ENCODE measurements at regions not wholly inside any gene's neighbourhood (a gene's known extent, or its start where the extent isn't known, plus 50 kb on each side); places are given as distances from the start of the nearest gene placed in this dataset.
A peak's percentile ranks its signal among the peaks of the same experiment; 100 is the strongest.

DNA sequence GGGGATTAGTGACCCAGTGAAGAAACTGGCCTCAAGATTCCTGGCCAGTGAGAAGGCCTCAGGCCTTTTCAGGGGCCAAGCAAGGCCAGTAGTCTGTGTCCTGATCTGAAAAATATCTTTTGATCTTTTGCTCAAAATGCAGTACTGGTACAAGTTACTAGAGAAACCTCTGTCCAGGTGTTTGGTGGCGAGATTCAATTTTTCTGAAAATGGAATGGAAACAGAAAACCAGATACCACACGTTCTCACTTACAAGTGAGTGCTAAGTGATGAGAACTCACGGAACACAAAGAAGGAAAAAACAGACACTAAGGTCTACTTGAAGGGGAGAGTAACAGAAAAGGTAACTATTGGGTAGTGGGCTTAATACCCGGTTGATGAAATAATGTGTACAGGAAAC is 463.4 kb downstream of the ZIC1 start:
- no peak for DNase-seq

DNA sequence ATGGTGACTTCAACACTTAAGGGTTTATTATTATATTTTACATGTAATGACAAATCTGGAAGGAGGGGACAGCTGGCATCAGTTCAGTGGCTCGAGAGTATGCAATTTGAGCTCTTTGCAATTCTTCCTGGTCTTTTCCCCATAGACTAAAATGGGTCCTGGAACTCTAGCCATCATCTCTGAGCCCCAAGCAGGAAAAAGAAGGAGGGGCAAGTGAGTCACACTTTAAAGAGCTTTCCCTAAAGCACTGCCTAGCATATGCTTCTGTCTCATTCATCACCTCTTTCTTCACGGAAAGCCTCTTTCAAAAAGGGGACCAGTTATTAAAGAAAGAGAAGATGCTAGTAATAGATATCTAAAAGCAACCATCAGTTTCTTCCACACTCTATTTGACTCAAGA is 466.3 kb downstream of the ZIC1 start:
- no peak for DNase-seq

DNA sequence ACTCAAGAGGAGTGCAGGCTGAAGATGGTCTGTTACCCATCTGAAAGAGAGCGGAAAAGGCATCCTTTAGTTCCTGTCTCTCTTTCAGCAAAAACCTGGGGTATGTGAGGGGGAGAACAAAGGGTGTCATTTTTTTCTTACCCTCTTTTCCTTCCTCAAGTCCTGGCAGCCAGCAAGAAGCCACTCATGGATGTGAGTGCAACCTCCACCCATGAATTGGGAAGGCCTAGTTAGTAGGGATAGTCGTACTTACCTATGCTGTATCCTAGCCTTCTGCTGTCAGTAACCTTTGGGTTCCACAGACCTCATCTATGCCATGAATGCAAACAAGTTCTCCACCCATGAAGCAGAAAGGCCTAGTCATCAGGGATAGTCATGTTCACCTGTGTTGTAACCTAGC is 472.8 kb downstream of the ZIC1 start:
- DNase-seq, result no peak

DNA sequence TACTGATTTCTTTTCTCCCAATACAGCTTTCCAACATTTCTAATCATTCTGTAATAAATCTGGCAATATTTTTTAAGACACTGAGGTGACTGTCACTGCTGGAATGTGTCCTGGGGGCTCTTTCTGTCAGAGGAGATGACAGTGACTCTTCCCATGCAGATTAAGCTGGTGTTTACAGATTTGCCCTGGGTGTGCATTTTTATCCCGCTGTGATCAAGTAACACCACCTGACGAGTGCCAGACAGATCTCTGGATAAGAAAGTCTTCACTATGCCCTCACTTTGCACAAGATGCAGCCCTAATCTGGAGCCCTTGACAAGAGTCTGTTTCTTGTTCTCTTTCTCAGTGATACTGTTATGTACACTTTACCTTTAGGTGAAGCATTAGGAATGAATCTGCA is 477.7 kb downstream of the ZIC1 start:
- DNase-seq, result no peak

DNA sequence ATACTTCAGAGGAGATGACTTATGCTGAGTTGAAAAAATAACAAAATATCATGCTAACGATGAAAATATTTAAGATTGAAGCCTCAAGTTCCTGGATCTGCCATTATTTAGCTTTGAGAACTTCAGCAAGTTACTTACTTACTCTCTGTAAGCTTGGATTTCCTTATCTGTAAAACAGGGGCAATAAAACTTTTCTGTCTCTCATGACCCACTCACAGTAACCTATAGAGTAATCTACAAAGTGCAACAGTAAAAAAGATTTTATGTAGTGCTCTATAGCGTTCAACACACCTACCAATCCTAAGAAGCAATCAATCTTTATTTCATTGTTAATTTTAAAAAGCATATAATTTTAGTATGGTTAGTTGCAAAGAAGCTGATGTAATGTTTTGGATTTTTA is 478.6 kb downstream of the ZIC1 start:
- no peak for DNase-seq

DNA sequence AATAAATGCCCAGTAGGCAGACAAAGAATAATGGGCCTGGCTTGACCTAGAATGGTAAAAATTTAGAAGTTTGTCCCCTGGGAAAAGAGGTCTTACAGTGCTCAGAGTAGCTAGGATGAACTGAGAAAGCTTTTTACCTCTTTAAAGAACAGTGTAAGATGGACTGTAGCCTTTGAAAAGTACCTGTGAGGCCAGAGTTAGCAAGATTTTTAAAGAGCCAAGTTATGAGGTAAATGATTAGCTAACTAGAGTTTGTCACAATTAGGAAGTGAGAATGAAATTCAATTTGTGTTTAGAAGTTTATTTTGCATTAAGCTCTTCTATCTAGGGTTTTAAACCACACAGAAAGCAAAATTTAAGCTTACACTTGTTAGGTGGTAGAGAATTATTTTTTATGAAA is 480.9 kb downstream of the ZIC1 start:
- no peak for DNase-seq

DNA sequence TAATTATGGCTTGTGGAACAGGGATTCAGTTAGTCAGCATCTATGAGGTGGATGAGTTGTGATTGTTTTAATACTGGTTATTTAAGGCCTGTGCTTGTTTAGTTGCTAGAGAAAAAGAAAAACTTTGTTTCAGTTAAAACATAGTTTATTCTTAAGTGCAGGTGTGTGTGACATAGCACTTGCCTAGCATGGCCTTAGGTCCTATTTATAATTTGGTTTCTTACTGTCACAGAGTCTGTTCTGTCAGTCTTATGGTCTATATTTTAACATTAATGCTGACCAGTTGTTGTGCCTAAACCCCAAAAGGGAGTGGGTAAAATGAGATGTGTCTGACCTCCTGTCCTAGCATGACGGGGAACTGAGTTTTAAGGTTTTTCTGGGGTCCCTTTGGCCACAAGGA is 486.3 kb downstream of the ZIC1 start:
- no peak for DNase-seq

DNA sequence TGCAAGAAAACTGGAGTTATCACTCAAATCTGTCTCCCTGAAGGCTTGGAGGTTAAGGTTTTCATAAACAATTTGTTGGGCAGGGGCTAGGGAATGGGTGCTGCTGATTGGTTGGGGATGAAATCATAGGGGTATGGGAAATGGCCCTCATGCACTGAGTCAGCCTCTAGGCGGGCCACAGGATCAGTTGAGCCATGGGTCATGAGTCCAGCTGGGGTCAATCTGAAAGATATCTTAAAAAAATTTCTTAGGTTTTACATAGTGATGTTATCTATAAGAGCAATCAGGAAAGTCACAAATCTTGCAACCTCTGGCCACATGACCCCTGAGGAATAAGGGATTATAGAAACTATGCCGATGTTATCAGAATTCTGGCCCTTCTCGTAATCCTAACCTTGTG is 491.7 kb downstream of the ZIC1 start:
- DNase-seq, result no peak

DNA sequence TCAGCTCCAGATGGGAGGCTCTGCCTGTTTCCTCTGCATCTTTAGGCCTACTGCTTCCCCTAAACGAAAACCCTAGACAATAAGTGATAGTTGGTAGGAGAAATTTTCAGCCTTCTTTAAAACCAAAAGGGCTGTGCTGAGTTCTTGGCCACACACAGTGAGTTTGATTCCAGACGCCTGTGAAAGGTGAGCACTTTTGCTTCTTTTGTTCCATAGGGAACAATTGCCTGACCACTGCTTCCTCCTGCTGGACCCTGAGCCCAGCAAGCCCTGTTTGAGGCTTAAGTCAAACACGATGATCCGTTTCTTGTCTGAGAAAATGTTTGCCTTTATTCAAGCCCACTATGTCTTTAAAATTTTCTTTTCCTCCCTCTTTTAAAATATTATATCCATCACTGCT is 493.9 kb downstream of the ZIC1 start:
- DNase-seq, result peak; percentile 27

DNA sequence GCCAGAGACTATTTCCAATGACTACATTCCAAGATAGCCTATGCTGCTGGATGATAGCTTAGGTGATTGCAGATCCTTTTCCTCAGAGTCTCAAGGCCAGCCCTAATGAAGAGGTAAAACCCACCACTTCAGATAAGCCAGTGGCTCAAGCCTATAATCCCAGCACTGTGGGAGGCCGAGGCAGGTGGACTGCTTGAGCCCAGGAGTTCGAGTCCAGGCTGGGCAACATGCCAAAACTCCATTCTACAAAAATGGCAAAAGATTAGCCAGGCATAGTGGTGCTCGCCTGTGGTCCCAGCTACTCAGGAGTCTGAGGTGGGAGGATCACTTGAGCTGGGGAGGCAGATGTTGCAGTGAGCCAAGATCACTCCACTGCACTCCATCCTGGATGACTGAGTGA is 495.3 kb downstream of the ZIC1 start:
- DNase-seq, result no peak

DNA sequence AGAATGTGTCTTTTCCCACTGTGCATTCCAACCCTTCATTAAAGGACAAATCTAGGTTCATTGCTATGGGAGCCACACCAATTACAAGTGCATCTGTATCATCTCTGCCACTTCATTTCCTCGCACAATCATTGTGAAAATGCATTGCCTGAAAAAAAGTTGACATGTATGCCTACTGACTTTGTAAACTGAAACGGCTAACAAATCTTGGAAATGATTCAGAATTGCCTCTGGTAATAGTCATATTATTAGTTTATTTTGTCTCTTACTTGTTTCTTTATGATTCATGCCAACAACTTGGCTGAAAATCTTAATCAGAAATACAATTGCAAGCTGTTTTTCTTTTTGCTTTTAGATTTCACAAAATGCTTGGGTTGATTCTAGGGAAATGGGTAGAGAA is 497.1 kb downstream of the ZIC1 start:
- DNase-seq, result no peak

DNA sequence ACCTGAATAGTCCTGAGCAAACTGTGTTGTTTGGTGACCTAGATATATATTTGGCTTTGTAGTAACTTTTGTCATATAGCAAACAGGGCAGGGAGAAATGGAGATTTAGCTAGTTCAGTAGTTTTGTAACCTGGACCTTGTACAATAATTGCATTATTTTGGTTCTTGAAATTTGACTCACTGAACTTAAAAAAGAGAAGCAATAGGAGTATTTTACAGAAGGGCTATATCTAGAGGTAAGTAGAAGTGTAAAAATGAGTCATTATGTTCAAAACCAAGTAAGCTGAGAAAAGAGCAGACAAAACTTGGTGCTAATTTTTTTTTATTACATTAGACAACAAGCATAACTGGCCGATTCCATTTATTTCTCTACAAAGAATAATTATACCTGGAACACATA is 505.4 kb downstream of the ZIC1 start:
- no peak for DNase-seq

DNA sequence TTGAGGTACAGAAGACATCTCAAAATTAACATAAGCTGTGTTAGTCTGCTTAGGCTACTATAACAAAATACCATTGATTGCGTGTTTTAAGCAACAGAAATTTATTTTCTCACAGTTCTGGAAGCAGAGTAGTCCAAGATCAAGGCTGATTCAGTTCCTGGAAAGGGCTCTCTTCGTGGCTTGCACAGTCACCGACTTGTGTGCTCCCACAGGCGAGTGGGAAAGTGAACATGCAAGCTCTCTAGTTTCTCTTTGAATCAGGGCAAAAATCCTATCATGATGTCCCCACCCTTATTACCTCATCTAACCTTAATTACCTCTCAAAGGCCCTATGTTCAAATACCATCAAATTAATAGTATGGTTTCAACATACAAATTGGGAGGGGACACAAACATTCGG is 505.9 kb downstream of the ZIC1 start:
- no peak for DNase-seq

DNA sequence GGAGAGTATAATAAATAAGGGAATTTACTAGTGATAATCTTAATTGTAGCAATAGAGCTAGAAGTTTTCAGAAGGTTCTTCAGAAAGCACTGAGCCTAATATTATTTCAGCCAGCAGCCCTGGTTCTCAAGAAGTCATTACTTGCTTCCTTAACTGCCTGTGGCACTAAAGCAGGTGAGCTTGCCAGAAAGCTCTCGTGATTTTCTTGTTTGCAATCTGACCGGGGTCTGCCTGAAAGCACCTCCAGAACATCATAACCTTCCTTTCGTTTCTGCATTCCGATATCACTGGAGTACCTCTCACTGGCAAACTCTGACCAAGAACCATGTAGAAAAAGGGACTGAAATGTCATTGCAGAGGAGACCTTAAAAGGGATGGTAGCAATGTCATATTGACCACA is 510.3 kb downstream of the ZIC1 start:
- no peak for DNase-seq

DNA sequence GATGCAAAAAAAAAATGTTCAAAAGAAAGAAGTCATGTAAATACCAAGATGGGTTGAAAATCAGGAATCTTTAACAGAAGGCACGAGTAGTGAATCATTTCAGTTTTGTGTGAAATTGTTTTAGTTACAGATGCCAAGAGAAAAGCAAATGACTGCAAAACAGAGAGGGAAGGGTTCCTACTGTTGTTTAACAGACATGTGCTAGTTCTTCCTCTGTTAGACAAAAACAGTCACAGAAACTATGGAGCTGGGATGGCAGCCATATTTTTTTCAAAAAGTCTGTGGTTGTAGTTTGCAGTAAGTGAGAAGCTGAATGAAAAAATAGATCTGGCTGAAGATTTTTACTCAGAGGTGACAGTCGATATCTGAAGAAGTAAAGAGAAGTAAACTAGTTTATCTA is 511.9 kb downstream of the ZIC1 start:
- no peak for DNase-seq

DNA sequence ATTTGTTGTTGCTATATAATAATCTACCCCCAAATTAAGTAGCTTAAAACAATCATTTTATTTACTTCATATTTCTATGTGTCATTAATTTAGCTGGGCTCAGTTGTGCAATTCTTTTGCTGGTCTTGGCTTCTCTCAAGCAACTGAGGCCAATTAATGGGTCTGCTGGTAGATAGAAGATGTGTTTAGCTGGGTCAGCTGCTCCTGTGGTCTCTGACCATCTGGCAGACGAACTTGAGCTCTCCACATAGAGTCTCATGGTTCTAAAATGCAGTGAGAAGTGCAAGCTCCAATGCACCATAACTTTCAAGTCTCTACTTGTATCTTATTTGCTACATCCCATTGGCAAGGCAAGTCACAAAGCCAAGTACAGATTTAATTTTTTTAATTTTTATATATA is 515.6 kb downstream of the ZIC1 start:
- no peak for DNase-seq

DNA sequence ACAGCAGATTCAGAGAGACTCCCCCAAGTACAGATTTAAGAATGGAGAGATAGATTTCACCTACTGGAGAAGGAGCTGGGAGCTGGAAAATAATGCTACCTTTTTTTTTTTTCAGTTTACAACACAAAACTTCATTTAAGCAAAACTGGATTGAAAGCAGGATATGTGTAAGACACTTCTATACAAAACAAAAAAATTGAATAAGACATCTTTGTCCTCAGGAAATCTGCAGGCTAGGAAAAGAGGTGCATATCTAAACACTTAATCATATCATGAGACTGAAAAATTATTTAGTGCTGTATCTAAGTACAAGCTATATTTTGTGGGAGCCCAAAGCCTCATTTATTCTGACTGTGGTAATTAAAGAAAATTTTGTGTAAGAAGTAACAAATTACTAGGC is 516.1 kb downstream of the ZIC1 start:
- no peak for DNase-seq

DNA sequence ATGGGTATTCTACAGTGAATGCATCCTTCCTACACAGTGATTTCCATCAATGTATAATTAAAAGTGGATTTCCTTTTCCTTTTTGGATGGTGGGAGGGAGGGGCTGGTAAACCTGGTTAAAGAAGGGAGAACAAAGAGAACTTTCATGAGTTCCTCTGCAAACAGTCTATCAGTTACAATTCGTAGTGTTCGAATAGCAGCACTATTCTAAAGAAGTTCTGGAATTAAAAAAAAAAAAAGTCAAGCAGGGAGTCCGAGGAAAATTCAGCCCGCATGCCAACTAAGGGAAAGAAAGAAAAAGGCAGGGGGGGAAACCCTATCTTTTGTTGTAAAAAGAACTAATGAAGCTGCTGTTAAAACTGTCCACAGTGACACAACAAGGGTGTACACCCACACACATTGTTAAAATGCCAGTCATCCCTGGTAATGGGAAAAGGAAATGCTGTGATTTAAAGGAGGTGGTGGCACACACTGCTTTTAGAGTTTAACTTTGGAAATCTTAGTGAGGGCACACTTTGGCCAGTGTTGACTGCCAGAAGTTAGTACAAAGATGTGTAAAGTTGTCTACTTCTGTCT is 521.2 kb downstream of the ZIC1 start:
- DNase-seq, result no peak

DNA sequence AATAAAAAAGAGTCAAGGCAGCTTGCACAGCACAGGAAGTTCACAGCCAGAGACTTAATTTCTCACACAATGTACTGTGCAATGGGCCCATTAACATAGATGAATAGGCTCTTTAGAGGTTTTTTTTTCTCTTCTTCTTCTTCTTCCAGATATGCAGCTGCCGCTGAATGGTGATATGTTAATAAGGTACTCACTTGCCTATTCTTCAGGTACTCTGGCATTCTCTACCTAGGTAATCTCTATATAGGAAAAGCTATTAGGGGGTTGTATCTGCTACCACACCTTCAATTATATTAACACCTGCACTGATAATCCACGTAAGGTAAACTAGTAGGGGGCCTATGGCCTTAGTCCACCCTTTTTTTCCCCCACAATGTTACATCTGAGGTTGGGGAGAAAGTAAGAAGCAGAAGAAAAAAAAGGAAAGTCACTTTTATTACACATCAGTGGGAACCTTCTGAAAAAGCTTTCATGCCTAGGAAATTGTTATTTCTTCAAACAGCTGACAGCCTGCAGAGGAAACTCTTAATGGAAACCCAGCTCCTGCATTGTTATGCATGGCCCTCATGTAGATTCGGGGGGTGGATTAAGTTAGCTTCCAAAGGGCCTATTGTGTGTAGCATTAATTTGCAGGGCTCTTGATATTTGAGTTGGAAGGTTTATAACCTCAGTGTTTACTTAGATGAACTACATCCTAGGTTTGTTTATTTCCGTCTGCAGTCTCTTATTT is 525.5 kb downstream of the ZIC1 start:
- peak; percentile 98 for DNase-seq

DNA sequence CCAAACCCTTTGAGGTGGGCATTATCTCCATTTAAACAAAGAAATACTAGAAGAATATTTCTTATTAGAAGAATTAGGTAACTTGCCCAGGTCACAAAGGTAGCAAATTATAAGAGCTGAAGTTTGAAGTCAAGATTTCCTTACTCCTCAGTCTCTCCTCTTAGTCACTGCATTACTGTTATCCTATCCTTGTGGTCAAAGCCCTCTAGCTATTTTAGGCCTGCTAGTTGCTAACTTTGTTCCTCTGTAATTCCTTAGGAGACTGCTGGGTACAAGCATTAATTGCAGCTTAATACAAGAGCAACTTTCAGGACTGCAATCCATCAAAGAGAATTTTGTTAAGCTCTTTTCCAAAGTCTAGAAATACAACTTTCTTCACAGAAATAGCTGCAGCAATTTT is 528.2 kb downstream of the ZIC1 start:
- DNase-seq, result no peak

DNA sequence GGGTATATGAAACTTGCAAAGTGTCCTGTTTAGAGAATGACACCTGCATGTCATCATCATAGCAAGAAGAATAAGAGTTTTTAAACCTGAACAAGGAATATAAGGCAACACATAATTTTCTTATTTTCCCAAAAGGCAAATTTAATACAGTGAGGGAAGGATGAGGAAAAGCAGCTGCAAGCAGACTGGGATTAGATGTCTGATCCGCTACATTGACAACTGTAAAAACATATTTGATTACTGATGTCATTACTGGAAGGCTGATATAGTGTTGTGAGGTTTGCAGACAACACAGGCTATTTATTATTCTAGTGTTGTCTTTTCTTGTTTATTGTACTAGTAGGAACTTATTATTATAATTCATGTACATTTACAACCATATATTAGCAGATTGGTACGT is 528.7 kb downstream of the ZIC1 start:
- DNase-seq, result no peak

DNA sequence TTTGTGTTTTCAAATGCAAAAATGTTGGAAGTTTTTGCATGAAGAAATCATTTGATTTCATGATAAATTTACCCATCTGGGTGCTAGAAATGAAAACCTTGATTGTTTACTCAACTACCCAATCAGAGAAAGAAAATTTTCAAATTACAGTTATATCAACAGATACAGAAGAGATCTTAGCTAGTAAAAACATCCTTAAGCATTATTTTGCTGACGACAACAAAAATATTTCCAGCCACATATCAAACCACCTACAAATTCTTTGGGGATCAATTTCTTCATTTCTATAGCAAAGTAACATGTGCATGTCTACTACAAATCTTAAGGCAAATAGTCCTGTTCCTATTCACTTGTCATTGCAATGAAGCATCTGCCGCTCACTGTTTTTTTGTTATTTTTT is 530.3 kb downstream of the ZIC1 start:
- DNase-seq, result no peak

DNA sequence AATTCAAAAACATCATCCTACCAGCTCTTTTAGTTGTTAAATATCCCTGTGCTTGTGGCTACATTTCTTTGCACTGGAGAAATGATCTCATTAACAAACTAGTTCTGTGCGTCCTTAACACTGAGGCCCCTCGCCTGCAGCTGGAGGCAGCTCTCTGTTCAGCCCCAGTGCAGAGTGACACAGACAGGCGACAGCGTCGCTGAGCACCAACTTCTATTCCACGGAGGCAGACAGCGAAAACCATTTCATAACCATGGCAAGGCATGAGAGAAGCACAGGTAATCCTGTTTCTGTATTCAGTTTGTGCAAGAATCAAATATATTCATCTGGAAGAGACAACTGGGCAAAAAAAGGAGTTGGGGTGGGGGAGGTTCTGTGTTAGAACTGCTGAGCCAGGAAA is 530.7 kb downstream of the ZIC1 start:
- no peak for DNase-seq

DNA sequence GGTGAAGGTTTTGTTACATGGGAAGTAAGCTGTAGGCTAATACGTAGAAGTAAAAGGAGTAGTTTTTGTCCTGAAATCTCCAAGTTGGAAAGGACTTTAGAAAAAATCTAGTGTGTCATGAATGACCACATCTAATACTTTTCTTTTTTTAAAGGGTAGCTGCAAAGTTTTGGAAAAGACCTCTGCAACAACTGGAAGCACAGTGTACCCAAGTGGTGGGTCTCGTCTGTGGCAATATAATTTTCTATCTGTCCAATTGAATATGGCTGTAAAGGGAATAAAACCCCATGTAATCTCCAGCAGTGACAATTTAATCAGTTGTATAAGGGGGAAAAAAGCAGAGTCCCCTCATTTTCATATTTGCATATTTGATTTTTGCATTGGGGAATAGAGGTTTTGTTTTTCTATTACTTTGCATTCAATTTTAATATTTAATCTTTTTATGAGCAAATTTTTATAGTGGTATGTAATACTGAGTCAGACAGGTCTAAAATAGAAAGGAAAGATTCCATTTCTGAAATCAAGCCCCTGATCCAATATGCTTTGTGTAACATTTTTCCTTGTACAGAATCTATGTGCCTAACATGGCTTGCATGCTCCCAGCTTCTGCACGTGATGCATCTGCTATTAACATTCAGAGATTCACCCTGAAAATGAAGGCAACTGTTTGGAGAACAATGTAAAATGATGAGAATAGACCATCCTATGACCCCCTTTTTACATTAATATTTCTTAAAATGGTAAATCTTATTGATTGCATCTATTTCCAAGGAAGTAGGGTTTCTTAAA is 531.4 kb downstream of the ZIC1 start:
- DNase-seq, result no peak

DNA sequence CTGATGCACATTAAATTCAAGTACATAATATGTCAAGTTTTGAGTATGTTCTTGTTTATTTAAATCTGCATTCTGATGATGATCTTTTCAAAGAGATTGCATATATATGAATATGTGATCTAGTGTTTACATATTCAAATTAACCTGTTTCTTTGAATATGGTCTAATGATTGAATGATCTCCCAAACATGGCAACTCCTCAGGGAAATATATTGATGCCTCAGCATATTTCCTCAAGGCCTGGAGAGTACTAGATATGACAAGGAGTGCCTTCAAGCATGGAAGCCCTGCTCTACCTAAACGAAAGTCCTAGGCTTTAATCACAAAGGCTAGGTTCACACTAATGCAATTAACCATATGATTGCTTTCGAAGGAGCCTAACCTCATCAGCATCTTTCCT is 532.8 kb downstream of the ZIC1 start:
- no peak for DNase-seq

All from NCI-H146 (cell line).